Colonic mucosa (tissue), 4 donors: ENCODE measurements at regions not wholly inside any gene's neighbourhood (a gene's known extent, or its start where the extent isn't known, plus 50 kb on each side); places are given as distances from the start of the nearest gene placed in this dataset.

ENCODE experiments used
- DNase-seq: peaks from one replicate; pipeline ENCODE4 v3.0.0-alpha.2; 2020
- H3K27ac ChIP-seq: fragments of 200-600 bp; one replicate; pipeline ENCODE4 v1.8.0; 2021
- H3K27me3 ChIP-seq: fragments of 200-600 bp; one replicate; pipeline ENCODE4 v1.8.0; 2021
- H3K36me3 ChIP-seq: fragments of 200-600 bp; one replicate; pipeline ENCODE4 v1.8.0; 2021
- H3K4me1 ChIP-seq: fragments of 200-600 bp; one replicate; pipeline ENCODE4 v1.8.0; 2021; ENCODE audit warnings: mild to moderate bottlenecking
- H3K4me3 ChIP-seq: fragments of 200-600 bp; one replicate; pipeline ENCODE4 v1.8.0; 2021
- H3K9ac ChIP-seq, 2 donors: one replicate each; pipeline ENCODE4 v1.7.0; 2013; ENCODE audit warnings: control low read depth in 2 of 2, low read depth in 2 of 2, low read length in 2 of 2
- H3K9me3 ChIP-seq: fragments of 200-600 bp; one replicate; pipeline ENCODE4 v1.8.0; 2021
- CTCF ChIP-seq: fragments of 200-600 bp; IDR thresholded peaks from one replicate; pipeline ENCODE4 v1.8.0; 2022; ENCODE audit warnings: antibody characterized with exemption, mild to moderate bottlenecking
- intact Hi-C: fragments of 100-400 bp; cut with DNase I; formaldehyde crosslinking; loops from one replicate; pipeline ENCODE4 v1.14.1; 2022
- donor health status: healthy.
- donor health status: DM: no; HTN: no; CAD: no.
- donor health status: DM: no; HTN: no; CAD: no.

- no peak for DNase-seq
- Histone ChIP-seq H3K9ac (no peak overlapping the region), H3K27ac (no peak overlapping the region), H3K27me3 (no peaks in the 10 kb centered on the region), H3K36me3 (no peaks in the 10 kb centered on the region), H3K4me3 (no peak overlapping the region), H3K9me3 (no peaks in the 10 kb centered on the region), H3K4me1 (no peaks in the 10 kb centered on the region)
- intact Hi-C loops, result no loop called here
- TF ChIP-seq CTCF, result no peak
Observed at GRCh38 chr4:29972121-29972520, 748.0 kb upstream of the PCDH7 start.

DNA sequence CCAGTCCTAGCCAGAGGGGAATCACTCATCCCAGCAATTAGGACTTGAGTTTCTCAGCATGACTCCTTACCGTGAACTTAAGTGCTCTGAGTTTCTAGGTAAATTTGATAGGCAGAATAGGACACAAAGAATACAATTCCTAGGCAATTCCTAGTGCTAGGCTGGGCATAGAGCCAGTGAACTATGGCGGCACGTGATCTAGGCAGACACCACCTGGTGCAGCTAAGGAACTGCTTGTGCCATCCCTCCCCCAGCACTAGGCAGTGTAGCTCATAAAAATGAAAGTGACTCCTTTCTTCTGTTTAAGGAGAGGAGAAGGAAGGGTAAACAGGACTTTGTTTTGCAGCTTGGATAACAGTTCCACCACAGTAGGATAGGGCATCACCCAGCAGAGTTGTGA is 736.3 kb upstream of the PCDH7 start:
- intact Hi-C loops, result no loop called here

DNA sequence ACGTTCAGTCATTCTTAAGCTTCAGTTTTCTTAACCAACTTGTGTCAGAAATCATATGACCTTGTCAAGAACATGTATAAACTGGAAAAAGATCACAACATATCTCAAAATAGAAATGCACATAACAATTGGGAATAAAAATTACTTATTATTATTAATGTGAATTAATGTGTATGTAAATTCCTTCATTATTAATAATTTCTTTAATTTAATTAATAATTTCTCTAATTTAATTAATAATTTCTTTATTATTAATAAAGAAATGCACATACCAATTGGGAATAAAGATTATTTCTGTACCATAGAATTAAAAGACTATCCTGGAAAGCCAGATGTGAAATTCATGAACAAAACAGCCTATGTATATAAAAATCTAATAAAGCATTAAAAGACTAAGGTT is 718.5 kb upstream of the PCDH7 start:
- Histone ChIP-seq H3K9me3 (no peaks in the 10 kb centered on the region), H3K9ac (no peak overlapping the region), H3K27me3 (no peaks in the 10 kb centered on the region), H3K4me1 (no peaks in the 10 kb centered on the region), H3K36me3 (no peaks in the 10 kb centered on the region), H3K27ac (no peak overlapping the region), H3K4me3 (no peak overlapping the region)
- no peak for TF ChIP-seq CTCF
- DNase-seq, result no peak
- intact Hi-C loops, result no loop called here

More for the DNA sequence above, 736.3 kb upstream of the PCDH7 start:
- Histone ChIP-seq H3K27ac (no peak overlapping the region), H3K27me3 (no peaks in the 10 kb centered on the region), H3K9ac (no peak overlapping the region), H3K9me3 (no peaks in the 10 kb centered on the region), H3K36me3 (no peaks in the 10 kb centered on the region), H3K4me3 (no peak overlapping the region), H3K4me1 (no peaks in the 10 kb centered on the region)
- DNase-seq, result no peak
- no peak for TF ChIP-seq CTCF

DNA sequence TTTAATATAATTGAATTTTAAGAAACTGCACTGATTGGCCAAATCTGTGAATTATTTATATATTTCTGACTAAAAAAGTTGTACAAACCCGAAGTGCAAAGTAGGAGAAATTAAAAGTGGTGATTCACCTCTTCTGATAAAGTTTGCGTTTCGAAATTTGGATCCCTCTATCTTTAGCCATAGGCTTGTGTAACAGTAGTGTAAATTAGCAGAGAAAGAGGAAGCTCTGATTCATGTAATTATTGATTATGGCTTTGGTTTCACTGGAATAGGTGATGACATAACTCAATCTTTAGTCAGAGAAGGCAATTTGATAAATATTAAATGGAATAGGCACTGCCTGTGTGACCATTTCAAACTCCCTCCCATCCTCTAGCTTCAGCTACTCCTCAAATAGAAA is 717.8 kb upstream of the PCDH7 start:
- intact Hi-C loops, result no loop called here
- TF ChIP-seq CTCF, result no peak
- no peaks in the 10 kb centered on the region for H3K27me3 ChIP-seq

GRCh38 chr4:30005995-30006394 is 714.2 kb upstream of the PCDH7 start:
- H3K27ac ChIP-seq, result no peak overlapping the region
- no peaks in the 10 kb centered on the region for H3K4me1 ChIP-seq
- H3K9me3 ChIP-seq, result no peaks in the 10 kb centered on the region
- H3K27me3 ChIP-seq, result no peaks in the 10 kb centered on the region
- H3K4me3 ChIP-seq, result no peak overlapping the region
- H3K9ac ChIP-seq, result no peak overlapping the region
- no peak for DNase-seq
- intact Hi-C loops, result no loop called here
- no peaks in the 10 kb centered on the region for H3K36me3 ChIP-seq
- TF ChIP-seq CTCF, result no peak

More for the DNA sequence above, 717.8 kb upstream of the PCDH7 start:
- no peaks in the 10 kb centered on the region for H3K4me1 ChIP-seq
- no peak overlapping the region for H3K9ac ChIP-seq
- no peak overlapping the region for H3K4me3 ChIP-seq
- no peak overlapping the region for H3K27ac ChIP-seq
- no peaks in the 10 kb centered on the region for H3K9me3 ChIP-seq
- no peaks in the 10 kb centered on the region for H3K36me3 ChIP-seq
- DNase-seq, result no peak

GRCh38 chr4:30024526-30024925 is 695.6 kb upstream of the PCDH7 start:
- no peaks in the 10 kb centered on the region for H3K36me3 ChIP-seq
- H3K4me1 ChIP-seq, result no peaks in the 10 kb centered on the region
- H3K4me3 ChIP-seq, result no peak overlapping the region
- no peak overlapping the region for H3K27ac ChIP-seq
- H3K9me3 ChIP-seq, result no peaks in the 10 kb centered on the region
- H3K9ac ChIP-seq, result no peak overlapping the region
- no peak for DNase-seq
- intact Hi-C loops, result no loop called here
- TF ChIP-seq CTCF, result no peak
- H3K27me3 ChIP-seq, result no peaks in the 10 kb centered on the region
